HUES64 (cell line): ENCODE measurements at regions not wholly inside any gene's neighbourhood (a gene's known extent, or its start where the extent isn't known, plus 50 kb on each side); places are given as distances from the start of the nearest gene placed in this dataset.

Experiments
- H3K27ac ChIP-seq: 2 replicates; pipeline ENCODE4 v1.7.0; 2013; ENCODE audit warnings: low read depth, low read length, inconsistent platforms
- H3K27me3 ChIP-seq: 2 replicates; pipeline ENCODE4 v1.6.1; 2013; ENCODE audit warnings: mild to moderate bottlenecking, low read length; ENCODE audit not compliant: insufficient read depth
- H3K36me3 ChIP-seq: 2 replicates; pipeline ENCODE4 v1.6.1; 2013; ENCODE audit warnings: mild to moderate bottlenecking, low read length; ENCODE audit not compliant: insufficient read depth
- H3K4me1 ChIP-seq: 2 replicates; pipeline ENCODE4 v1.6.1; 2013; ENCODE audit warnings: mild to moderate bottlenecking, low read length, moderate library complexity; ENCODE audit not compliant: insufficient read depth
- H3K4me3 ChIP-seq: 2 replicates; pipeline ENCODE4 v1.5.1; 2013; ENCODE audit warnings: mild to moderate bottlenecking, low read length, moderate library complexity
- H3K9ac ChIP-seq: 2 replicates; pipeline ENCODE4 v1.6.1; 2013; ENCODE audit warnings: mild to moderate bottlenecking, low read depth, low read length
- H3K9me3 ChIP-seq: 2 replicates; pipeline ENCODE4 v1.6.1; 2013; ENCODE audit warnings: low read depth, low read length; ENCODE audit not compliant: insufficient read depth
- WGBS: fragments of 150-250, 120-280 bp; methylation state at CpG from one replicate; pipeline ENCODE4 v1.1.7; 2013; ENCODE audit warnings: missing lambda C conversion rate; 5-methylcytosine and 5-hydroxymethylcytosine counted together

DNA sequence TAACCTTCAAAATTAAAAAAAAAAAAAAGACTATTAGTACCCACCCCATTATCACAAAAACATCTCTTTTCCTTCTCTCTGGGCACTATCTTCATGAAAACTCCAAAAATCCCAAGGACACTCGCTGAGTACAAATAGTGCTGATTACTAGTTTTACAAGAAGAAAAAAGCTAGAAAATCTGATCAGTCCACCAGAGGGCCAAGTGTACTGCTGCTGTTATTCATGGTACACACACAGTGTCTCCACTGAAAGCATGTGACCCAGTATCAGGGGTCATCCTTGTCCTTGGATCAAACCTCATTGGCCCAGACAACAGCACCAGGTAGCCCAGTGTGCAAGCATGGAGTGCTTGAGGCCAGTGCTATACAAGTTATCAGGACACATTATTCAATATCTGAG is 382.7 kb upstream of the KLHL29 start:
- no peak overlapping the region for H3K4me3 ChIP-seq
- WGBS: 96% methylated on average over 1 of the region's 1 CpG
- no peaks in the 10 kb centered on the region for H3K9me3 ChIP-seq
- no peaks in the 10 kb centered on the region for H3K27me3 ChIP-seq
- no peaks in the 10 kb centered on the region for H3K36me3 ChIP-seq
- no peak overlapping the region for H3K9ac ChIP-seq
- no peaks in the 10 kb centered on the region for H3K4me1 ChIP-seq
- H3K27ac ChIP-seq: no peak overlapping the region

DNA sequence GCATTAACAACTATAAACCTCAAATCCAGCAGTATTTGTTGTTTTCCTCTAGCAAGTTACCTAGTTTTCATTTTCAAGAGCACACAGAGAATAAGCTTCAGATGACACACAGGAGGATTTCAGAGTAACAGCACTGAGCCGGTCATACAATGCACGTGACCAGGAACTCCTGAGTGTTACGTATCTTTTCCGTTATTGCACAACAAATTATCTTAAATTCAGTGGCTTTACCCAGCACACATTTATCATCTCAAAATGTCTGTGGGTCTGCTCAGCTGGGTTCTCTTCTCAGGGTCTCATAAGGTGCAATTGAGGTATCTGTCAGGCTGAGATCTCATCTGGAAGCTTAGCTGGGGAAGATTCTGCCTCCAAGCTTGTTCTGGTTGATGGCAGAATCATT is 379.5 kb upstream of the KLHL29 start:
- WGBS: 82% methylated on average over 4 of the region's 4 CpGs

DNA sequence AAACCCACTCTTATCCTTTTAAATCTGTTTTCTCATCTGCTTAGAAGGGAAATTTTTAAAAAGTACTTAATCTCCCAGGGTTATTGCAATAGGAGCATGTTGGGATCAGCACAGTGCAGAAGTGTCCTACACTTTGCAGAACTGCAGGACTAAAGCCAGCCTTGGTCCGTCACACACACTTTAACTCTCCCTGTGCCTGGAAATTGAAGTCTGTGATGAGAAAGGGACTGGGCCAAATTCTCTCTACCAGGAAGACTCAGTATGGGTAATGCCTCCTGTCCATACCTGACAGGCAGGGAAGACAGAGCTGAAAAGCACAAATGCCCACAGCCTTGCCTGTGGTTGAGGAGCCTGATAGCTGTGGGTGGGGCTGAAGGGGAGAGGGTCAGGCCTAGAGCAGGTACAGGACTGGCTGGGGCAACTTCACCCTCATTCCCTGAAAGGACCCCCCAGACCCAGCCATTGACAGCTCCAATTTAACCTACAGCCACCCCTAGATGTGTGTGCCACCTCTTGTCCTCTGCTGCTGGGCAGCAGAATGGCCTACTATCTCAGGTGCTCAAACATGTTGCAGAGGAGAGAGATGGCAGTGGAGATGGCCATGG is 377.2 kb upstream of the KLHL29 start:
- Histone ChIP-seq H3K9me3 (no peaks in the 10 kb centered on the region), H3K36me3 (no peaks in the 10 kb centered on the region), H3K27me3 (no peaks in the 10 kb centered on the region), H3K9ac (no peak overlapping the region), H3K4me3 (no peak overlapping the region), H3K4me1 (no peaks in the 10 kb centered on the region), H3K27ac (no peak overlapping the region)
- no CpG with 5 or more reads among the region's 1 CpG for WGBS

More for the DNA sequence above, 379.5 kb upstream of the KLHL29 start:
- no peaks in the 10 kb centered on the region for H3K36me3 ChIP-seq
- no peak overlapping the region for H3K27ac ChIP-seq
- no peak overlapping the region for H3K4me3 ChIP-seq
- no peaks in the 10 kb centered on the region for H3K27me3 ChIP-seq
- no peaks in the 10 kb centered on the region for H3K4me1 ChIP-seq
- no peaks in the 10 kb centered on the region for H3K9me3 ChIP-seq
- H3K9ac ChIP-seq: no peak overlapping the region

DNA sequence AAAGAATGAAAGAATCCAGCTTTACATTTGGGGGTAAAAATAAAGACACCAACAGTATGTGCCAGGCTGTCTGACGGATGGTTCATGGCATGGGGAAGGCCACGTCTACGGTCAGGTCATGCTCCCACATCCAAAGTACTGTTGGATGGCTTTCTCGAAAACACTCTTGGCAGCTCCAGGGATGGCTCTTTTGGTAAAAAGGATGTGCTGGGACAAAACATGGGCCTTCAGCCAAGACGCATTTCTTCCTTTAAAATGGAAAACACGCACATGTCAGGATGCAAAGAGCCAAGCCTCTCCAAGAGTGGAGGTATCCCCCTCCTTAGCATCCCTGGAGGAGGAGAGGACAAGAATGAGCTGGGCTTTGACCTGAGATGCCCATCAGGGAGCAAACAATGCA is 376.5 kb upstream of the KLHL29 start:
- no peaks in the 10 kb centered on the region for H3K4me1 ChIP-seq
- WGBS: 95% methylated on average over 6 of the region's 6 CpGs
- no peaks in the 10 kb centered on the region for H3K27me3 ChIP-seq
- no peak overlapping the region for H3K4me3 ChIP-seq
- H3K27ac ChIP-seq: no peak overlapping the region
- no peaks in the 10 kb centered on the region for H3K36me3 ChIP-seq
- no peak overlapping the region for H3K9ac ChIP-seq
- no peaks in the 10 kb centered on the region for H3K9me3 ChIP-seq

DNA sequence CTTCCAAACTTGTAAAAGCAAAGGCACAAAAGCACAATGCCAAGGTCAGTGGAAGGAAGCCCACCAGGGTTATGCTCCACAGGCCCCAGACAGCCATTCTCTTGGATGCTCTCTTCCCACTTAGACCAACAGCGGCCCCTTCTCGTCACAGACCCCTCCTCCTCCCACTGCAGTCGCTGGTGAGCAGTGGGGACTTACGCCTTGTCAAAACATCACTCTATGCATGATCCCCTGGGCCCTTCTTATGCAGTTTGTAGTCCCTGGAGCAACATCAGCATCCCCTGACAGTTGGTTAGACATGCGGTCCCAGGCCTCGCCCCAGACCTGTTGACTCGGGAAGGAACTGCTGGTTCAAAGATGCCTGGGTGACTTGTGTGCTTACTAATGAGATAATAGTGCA is 376.0 kb upstream of the KLHL29 start:
- Histone ChIP-seq H3K36me3 (no peaks in the 10 kb centered on the region), H3K27ac (no peak overlapping the region), H3K9me3 (no peaks in the 10 kb centered on the region), H3K4me3 (no peak overlapping the region), H3K4me1 (no peaks in the 10 kb centered on the region), H3K9ac (no peak overlapping the region), H3K27me3 (no peaks in the 10 kb centered on the region)
- 96% methylated on average over 7 of the region's 7 CpGs for WGBS

DNA sequence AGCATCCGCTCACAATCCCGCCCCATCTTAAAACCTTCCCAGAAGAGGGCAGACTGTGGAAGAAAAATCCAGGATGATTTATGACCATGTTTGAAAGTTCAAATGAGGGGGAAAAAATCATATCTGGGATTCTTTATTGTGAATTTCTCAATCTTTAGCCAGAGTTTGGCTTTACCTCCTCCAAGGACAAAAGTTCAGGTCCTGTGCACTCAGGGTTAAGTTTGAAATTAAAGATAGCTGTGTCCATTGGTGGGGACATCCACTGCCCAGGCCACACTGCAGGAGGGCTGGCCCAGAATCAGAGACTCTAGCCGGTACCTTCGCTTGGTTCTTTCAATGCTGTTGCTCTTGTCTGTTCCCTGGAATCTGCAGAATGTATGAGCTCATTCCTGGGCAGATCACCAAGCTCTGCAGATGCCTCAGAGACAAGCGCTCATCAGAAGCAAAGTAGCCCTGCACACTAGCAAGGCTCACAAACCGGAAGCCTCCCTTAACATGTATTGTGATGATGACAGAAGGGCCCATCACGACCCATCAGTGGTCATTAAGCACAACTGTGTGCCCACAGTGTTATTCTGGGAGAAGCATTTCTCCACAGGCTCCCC is 375.3 kb upstream of the KLHL29 start:
- no peak overlapping the region for H3K9ac ChIP-seq
- no peak overlapping the region for H3K27ac ChIP-seq
- no peaks in the 10 kb centered on the region for H3K27me3 ChIP-seq
- H3K9me3 ChIP-seq: no peaks in the 10 kb centered on the region
- H3K4me3 ChIP-seq: no peak overlapping the region
- H3K4me1 ChIP-seq: no peaks in the 10 kb centered on the region
- H3K36me3 ChIP-seq: no peaks in the 10 kb centered on the region
- WGBS: 82% methylated on average over 6 of the region's 7 CpGs

DNA sequence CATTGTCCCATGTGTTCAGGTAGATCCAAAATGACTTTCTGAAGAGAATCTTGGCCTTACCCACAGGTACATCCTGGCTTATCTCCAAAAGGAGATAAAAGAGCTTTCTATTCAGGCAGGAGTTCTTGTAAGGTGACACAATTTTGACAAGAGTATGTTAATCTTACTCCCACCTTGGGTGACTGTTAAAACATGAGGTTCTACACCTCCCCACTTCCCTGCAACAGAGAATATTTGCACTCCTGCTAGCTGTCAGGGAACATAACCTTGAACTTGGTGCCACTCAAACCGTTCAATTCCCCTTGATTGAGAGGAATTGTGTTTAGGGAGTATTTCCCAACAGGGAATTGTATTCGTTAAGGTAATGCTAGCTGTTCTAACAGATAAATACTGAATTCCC is 372.5 kb upstream of the KLHL29 start:
- no peaks in the 10 kb centered on the region for H3K36me3 ChIP-seq
- H3K9me3 ChIP-seq: no peaks in the 10 kb centered on the region
- no peak overlapping the region for H3K4me3 ChIP-seq
- no peak overlapping the region for H3K27ac ChIP-seq
- WGBS: 94% methylated on average over 2 of the region's 2 CpGs
- no peaks in the 10 kb centered on the region for H3K4me1 ChIP-seq
- no peak overlapping the region for H3K9ac ChIP-seq
- H3K27me3 ChIP-seq: no peaks in the 10 kb centered on the region

DNA sequence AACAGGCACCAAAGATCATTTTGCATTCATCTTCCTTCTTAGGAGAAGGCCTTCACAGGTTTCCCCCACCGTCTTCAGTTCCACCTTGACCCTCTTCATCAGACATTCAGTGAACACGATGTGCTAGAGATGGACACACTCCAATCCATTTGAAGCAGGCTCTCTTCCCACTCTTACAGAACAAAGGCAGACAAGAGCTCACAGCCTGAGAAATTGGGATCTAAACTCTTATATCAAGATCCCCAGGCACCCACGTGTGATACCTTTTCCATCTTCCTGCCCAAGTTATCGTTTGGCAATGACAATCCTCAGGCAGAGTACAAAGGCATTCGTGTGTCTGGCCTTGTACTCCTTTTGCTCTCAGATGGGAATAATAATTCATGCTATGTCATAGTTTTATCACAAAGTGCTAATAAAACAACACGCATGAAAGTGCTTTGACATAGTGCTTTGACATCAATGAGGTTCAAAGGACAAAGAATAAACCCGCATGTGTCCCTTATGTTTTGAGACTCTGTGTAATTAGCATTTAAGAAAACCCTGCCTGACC is 369.3 kb upstream of the KLHL29 start:
- no peak overlapping the region for H3K27ac ChIP-seq
- H3K9me3 ChIP-seq: no peaks in the 10 kb centered on the region
- no peak overlapping the region for H3K4me3 ChIP-seq
- H3K27me3 ChIP-seq: no peaks in the 10 kb centered on the region
- WGBS: 93% methylated on average over 7 of the region's 7 CpGs
- H3K4me1 ChIP-seq: peaks cover 3% of the 10 kb centered on the region; the same call in 1 of the 2 replicates
- H3K9ac ChIP-seq: no peak overlapping the region
- H3K36me3 ChIP-seq: no peaks in the 10 kb centered on the region

DNA sequence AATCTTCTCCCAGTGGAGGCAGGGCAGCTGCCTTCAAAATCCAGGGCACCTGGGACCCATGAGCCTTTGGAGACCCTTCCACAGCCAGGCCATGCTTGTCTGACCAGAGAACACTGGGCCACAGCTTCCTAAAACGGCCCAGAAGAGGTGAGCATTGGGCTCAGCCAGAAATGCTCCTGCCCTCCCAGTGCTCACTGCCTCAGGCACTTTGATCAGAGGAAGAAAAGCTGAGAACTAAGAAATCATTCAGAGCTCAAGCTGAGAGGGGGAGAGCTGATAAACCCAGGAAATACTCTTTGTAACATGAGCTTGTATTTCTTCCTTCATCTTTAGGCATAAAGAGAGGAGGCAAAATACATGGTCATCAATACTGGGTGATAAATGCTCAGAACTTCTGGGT is 365.5 kb upstream of the KLHL29 start:
- H3K27me3 ChIP-seq: no peaks in the 10 kb centered on the region
- peaks cover 3% of the 10 kb centered on the region; the same call in 1 of the 2 replicates for H3K4me1 ChIP-seq
- no peak overlapping the region for H3K9ac ChIP-seq
- H3K9me3 ChIP-seq: no peaks in the 10 kb centered on the region
- H3K36me3 ChIP-seq: no peaks in the 10 kb centered on the region
- no peak overlapping the region for H3K27ac ChIP-seq
- WGBS: 29% methylated on average over 1 of the region's 1 CpG
- no peak overlapping the region for H3K4me3 ChIP-seq

DNA sequence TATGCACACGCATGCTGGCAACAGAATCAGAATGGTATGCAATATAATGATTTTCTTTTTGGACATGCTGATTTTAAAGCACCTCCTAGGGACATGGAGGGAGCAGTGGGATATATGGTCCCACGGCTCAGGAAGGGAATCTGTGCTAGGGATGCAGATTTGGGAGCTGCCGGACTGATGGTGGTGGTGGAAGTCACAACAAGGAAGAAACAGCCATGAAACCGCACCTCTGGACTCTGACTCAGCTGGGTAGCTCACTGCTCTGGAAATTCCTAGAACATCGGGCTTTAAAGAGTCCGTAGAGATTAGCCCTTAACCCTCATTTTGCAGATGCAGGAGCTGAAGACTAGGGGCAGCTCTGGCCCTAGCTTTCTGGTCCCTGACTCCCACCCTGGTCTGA is 364.3 kb upstream of the KLHL29 start:
- Histone ChIP-seq H3K4me1 (peaks cover 3% of the 10 kb centered on the region; the same call in 1 of the 2 replicates), H3K9me3 (no peaks in the 10 kb centered on the region), H3K27me3 (no peaks in the 10 kb centered on the region), H3K4me3 (no peak overlapping the region), H3K9ac (no peak overlapping the region), H3K27ac (no peak overlapping the region), H3K36me3 (no peaks in the 10 kb centered on the region)
- 94% methylated on average over 6 of the region's 6 CpGs for WGBS

DNA sequence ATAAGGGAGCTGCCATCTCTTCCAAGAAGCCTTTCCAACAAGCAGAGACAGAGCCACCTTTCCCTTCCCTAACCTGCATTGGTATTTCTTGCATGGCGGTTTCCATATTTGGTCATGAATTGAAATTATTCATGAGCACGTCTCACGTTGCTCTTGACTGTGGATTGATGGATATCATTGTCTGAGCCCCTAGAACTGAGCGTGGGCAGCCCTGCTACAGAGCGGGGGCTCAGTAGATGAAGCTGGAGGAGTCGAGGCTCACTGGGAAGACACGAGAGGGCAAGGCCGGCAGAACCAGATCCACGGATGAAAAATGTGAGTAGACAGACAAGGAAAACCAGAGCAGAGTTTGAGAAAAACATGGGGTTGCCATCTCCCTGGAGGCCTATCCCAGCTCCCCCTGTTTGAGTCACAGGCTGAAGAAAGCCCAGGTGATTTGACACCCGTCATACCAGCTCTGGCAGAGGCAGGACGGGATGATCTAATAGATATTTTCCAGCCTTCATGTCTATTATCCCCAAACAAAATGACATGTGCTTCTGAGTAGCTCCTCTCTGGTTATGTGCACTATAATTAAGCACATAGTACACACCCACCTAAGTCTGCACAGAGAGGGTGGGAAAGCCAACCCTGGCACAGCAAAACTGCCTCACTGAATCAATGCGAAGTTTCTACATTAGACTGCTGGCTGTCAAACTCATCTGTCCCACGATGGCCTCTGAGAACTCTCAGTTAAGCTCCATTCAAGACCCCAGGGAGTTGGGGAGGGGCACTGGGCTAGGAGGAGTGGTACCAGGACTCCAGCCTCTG is 363.5 kb upstream of the KLHL29 start:
- no peak overlapping the region for H3K27ac ChIP-seq
- no peaks in the 10 kb centered on the region for H3K36me3 ChIP-seq
- no peaks in the 10 kb centered on the region for H3K27me3 ChIP-seq
- H3K9me3 ChIP-seq: no peaks in the 10 kb centered on the region
- no peak overlapping the region for H3K9ac ChIP-seq
- peaks cover 3% of the 10 kb centered on the region; the same call in 1 of the 2 replicates for H3K4me1 ChIP-seq
- 85% methylated on average over 13 of the region's 13 CpGs for WGBS
- no peak overlapping the region for H3K4me3 ChIP-seq
